ENCODE measurements at regions not wholly inside any gene's neighbourhood (a gene's known extent, or its start where the extent isn't known, plus 50 kb on each side); places are given as distances from the start of the nearest gene placed in this dataset.

DNA sequence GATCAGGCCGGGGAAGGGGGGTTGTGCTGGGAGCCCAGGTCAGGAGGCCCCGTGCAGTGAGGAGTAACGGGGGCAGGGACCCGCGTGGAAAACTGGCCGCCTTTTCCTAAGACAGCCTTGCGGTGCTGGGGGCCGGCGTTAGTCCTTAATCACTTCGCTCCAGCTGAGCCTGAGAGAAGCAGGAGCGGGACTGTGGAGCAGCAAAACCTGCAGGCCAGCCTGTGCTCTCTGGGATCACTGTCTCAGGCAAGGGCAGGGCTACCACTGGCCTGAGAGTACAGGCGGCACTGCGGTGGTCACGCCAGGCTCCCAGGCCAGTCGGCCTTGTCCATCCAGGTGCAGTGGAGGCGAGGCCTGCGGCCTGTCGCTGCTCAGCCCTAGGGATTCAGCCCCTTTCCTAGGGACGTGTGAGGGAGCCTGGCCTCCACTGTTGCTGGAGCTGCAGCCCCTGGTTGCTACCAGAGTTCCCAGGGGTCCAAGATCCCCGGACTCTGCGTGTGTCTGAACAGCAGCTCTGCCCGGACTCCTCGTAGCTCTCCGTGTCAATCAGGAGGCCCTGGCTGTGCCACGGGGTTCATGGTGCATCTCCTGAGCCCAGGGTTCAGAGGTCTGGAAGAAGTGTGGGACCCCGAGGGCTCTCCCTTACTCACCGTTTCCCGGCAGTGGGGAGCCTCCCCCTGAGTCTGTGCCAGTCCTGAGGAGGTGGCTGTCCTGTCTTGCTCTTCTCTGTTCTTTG is 2141.7 kb upstream of the TENM3 start:
- TF ChIP-seq POLR2A (IDR thresholded peaks at IDR 0.05; ENCODE audit: low read depth, low read length) (no peak), CBX3 (IDR thresholded peaks at IDR 0.05; ENCODE audit: borderline replicate concordance, low read depth) (no peak), EP300 (IDR thresholded peaks at IDR 0.05; ENCODE audit: borderline replicate concordance in 1 of 2, control insufficient read depth in 1 of 2, low read depth in 2 of 2, low read length in 2 of 2) (no peak), BHLHE40 (IDR thresholded peaks at IDR 0.05; ENCODE audit: borderline replicate concordance in 1 of 2, low read depth in 2 of 2, low read length in 1 of 2) (no peak), POU2F2 (IDR thresholded peaks at IDR 0.05; ENCODE audit: borderline replicate concordance, low read depth, low read length) (no peak), CHD2 (IDR thresholded peaks at IDR 0.05; ENCODE audit: borderline replicate concordance, low read depth, low read length) (no peak)
- TF ChIP-seq, protein P1, sequence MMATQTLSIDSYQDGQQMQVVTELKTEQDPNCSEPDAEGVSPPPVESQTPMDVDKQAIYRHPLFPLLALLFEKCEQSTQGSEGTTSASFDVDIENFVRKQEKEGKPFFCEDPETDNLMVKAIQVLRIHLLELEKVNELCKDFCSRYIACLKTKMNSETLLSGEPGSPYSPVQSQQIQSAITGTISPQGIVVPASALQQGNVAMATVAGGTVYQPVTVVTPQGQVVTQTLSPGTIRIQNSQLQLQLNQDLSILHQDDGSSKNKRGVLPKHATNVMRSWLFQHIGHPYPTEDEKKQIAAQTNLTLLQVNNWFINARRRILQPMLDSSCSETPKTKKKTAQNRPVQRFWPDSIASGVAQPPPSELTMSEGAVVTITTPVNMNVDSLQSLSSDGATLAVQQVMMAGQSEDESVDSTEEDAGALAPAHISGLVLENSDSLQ (IDR thresholded peaks at IDR 0.05), result no peak
- TF ChIP-seq, protein P2, sequence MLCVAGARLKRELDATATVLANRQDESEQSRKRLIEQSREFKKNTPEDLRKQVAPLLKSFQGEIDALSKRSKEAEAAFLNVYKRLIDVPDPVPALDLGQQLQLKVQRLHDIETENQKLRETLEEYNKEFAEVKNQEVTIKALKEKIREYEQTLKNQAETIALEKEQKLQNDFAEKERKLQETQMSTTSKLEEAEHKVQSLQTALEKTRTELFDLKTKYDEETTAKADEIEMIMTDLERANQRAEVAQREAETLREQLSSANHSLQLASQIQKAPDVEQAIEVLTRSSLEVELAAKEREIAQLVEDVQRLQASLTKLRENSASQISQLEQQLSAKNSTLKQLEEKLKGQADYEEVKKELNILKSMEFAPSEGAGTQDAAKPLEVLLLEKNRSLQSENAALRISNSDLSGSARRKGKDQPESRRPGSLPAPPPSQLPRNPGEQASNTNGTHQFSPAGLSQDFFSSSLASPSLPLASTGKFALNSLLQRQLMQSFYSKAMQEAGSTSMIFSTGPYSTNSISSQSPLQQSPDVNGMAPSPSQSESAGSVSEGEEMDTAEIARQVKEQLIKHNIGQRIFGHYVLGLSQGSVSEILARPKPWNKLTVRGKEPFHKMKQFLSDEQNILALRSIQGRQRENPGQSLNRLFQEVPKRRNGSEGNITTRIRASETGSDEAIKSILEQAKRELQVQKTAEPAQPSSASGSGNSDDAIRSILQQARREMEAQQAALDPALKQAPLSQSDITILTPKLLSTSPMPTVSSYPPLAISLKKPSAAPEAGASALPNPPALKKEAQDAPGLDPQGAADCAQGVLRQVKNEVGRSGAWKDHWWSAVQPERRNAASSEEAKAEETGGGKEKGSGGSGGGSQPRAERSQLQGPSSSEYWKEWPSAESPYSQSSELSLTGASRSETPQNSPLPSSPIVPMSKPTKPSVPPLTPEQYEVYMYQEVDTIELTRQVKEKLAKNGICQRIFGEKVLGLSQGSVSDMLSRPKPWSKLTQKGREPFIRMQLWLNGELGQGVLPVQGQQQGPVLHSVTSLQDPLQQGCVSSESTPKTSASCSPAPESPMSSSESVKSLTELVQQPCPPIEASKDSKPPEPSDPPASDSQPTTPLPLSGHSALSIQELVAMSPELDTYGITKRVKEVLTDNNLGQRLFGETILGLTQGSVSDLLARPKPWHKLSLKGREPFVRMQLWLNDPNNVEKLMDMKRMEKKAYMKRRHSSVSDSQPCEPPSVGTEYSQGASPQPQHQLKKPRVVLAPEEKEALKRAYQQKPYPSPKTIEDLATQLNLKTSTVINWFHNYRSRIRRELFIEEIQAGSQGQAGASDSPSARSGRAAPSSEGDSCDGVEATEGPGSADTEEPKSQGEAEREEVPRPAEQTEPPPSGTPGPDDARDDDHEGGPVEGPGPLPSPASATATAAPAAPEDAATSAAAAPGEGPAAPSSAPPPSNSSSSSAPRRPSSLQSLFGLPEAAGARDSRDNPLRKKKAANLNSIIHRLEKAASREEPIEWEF (IDR thresholded peaks at IDR 0.05; ENCODE audit: insufficient replicate concordance, low read depth, low read length), result no peak
- TF ChIP-seq, protein P3, sequence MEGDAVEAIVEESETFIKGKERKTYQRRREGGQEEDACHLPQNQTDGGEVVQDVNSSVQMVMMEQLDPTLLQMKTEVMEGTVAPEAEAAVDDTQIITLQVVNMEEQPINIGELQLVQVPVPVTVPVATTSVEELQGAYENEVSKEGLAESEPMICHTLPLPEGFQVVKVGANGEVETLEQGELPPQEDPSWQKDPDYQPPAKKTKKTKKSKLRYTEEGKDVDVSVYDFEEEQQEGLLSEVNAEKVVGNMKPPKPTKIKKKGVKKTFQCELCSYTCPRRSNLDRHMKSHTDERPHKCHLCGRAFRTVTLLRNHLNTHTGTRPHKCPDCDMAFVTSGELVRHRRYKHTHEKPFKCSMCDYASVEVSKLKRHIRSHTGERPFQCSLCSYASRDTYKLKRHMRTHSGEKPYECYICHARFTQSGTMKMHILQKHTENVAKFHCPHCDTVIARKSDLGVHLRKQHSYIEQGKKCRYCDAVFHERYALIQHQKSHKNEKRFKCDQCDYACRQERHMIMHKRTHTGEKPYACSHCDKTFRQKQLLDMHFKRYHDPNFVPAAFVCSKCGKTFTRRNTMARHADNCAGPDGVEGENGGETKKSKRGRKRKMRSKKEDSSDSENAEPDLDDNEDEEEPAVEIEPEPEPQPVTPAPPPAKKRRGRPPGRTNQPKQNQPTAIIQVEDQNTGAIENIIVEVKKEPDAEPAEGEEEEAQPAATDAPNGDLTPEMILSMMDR (IDR thresholded peaks at IDR 0.05 in 2 of 3, conservative IDR thresholded peaks at IDR 0.05 in 1 of 3; ENCODE audit: control insufficient read depth in 2 of 3, extremely low read depth in 1 of 3, insufficient read depth in 1 of 3, low read depth in 3 of 3, low read length in 3 of 3), result no peak

Measured in GM12878 (cell line).